Suprapubic skin (tissue), 3 donors: ENCODE measurements at regions not wholly inside any gene's neighbourhood (a gene's known extent, or its start where the extent isn't known, plus 50 kb on each side); places are given as distances from the start of the nearest gene placed in this dataset.

Experiments used
- POLR2AphosphoS5 ChIP-seq, 3 donors: sonication (generic); formaldehyde crosslinking; IDR thresholded peaks; one replicate each; pipeline ENCODE4 v1.6.1; 2017; ENCODE audit warnings: antibody characterized with exemption in 3 of 3
- TF ChIP-seq, protein P1 (sequence below), 2 donors: fragments of 200-600 bp in 1 of 2; fragments of 450-650 bp in 1 of 2; sonication (generic) in 1 of 2; IDR thresholded peaks; one replicate each; pipeline ENCODE4 v1.5.1; 2016 to 2019; ENCODE audit warnings: antibody characterized with exemption in 2 of 2, mild to moderate bottlenecking in 1 of 2, moderate library complexity in 1 of 2

DNA sequence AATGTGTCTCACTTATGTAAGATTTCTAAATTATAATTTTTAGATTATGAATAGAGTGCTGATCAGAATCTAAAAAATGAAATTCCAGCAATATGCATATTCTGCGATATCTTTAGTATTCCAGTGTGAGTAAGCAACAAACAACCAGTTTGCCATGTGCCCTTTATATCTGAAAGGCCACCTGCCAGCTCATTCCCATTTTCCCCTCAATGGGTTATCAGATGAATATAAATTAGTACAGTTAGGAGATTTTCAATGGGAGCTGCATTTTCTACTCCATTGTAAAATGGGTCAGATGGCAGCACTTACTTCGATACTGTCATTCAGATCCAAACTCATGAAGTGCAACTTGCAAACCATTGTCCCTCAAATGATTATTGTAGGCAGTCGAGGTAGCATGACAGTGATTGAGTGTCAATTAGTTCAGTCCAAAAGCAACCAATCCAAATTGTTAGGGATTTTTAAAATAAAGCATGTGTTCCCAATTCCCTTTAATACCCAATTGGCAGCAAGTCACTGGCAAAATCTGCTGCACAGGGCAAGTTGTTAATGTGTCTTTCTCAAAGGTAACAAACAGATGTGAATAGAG lies 680.3 kb downstream of the LRRIQ3 start:
- TF ChIP-seq, protein P1, sequence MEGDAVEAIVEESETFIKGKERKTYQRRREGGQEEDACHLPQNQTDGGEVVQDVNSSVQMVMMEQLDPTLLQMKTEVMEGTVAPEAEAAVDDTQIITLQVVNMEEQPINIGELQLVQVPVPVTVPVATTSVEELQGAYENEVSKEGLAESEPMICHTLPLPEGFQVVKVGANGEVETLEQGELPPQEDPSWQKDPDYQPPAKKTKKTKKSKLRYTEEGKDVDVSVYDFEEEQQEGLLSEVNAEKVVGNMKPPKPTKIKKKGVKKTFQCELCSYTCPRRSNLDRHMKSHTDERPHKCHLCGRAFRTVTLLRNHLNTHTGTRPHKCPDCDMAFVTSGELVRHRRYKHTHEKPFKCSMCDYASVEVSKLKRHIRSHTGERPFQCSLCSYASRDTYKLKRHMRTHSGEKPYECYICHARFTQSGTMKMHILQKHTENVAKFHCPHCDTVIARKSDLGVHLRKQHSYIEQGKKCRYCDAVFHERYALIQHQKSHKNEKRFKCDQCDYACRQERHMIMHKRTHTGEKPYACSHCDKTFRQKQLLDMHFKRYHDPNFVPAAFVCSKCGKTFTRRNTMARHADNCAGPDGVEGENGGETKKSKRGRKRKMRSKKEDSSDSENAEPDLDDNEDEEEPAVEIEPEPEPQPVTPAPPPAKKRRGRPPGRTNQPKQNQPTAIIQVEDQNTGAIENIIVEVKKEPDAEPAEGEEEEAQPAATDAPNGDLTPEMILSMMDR (IDR thresholded peaks at IDR 0.05), result no peak
- no peak for TF ChIP-seq POLR2AphosphoS5 (IDR thresholded peaks at IDR 0.05)
